HuH-7 (cell line): ENCODE measurements at regions not wholly inside any gene's neighbourhood (a gene's known extent, or its start where the extent isn't known, plus 50 kb on each side); places are given as distances from the start of the nearest gene placed in this dataset.
"Not testable (repeated sequence)": the region's sequence is repeated elsewhere in the genome, so short reads cannot be mapped to it uniquely, and the experiment has no call there.

ENCODE experiments used
- DNase-seq: peaks from one replicate; pipeline ENCODE4 v3.0.0; 2011; ENCODE audit warnings: low spot score

DNA sequence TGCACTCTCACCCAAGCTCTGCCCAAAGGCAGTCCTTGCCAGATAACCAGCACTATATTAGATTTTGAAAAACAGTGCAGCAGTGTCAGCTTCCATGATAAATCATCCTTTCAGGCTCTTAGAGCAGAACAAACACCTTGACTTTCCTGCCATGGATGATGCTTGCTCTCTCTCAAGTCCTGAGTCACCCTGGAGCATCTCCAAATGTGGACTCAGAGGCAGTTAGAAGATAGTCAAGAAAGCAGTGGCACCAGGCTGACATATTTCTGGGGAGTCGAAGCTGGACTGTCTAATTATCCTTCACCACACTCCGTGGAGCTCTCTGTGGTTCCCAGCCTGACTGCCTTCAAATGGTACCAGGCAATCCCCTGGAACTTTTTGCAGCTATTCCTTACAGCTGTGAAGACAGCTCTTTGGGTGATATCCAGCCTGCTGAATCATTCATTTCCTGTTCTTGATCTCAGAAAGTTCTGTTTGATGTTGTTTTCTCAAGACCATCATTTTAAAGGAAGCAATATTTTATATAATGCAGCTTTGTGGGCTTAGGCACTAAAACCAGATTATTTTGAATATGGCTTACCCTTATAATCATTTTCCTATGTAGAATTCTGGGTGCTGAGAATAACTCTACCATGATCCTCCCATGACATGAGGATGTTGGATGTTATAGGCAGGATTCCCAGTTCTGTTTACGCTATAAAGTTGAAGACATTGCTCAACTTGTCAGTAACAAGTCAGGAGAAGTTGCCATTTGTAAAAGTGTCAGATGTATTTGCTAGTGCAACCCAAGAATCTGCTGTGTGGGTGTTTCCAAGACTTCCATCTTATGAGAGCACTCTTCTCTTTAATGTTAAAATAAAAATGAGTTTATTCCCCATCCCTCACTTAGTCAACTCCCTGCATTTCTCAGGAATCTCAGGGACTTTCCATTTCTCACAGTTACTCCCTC is 233.8 kb downstream of the C7orf25 start:
- DNase-seq = no peak

DNA sequence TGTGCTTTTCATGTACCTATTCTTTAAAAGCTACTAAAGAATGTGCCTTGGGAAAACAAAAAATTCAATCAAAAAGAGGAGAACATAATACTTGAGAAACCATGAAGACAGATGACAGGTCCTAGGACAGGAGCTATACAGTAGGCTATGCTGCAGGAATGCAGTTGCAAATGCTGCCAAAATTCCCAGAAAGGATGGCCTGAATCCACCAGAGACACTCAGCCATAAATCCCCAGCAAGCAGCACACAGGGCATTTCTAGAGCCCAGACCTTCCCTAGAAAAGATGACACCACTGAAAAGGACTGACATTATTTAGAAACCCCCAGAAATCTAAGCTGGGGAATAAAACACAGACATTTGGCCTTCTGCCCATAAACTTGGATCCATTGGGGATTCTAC is 237.3 kb downstream of the C7orf25 start:
- no peak for DNase-seq

DNA sequence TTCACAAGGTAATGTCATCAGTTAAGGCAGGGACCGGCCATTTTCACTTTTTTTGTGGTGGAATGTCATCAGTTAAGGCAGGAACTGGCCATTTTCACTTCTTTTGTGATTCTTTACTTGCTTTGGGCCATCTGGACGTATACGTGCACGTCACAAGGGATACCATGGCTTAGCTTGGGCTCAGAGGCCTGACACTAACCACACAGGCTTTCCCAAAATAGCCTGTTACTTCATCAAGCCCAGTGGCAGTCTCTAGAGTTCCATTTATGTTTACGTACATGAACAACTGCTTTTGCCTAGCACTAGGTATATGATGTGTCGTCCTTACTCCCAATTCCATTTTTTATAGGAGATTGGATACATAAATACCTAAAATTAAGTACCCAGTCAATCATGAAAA is 237.9 kb downstream of the C7orf25 start:
- no peak for DNase-seq

DNA sequence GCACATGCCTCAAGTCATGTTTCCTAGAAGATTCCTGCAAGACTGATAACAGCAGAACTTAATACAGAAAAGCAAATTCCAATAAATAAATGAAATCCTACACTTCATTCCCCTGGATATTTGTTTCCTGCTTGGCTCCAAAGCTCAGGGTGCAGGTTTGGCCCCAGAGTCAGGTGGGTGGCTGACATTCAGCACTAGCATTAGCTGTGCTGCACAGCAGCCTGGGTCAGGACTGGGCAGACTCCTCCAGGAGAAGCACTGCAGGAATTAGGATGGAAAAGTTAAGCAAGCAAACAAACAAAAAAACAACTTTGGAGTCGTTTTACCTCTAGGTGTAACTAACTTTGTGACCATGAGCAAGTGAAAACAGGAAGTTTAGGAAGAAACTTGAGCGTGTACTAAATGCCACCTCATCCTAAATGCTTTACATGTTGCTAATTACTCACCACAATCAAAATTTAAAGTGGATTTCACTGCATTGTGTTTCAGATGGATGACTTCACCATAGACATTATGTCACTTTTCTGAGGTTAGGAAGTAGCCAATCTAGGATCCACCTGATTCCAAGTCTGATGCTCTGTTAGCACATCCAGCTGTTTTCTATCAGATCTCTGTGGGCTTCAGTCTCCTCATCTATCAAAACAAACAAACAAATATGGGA is 239.4 kb downstream of the C7orf25 start:
- DNase-seq = no peak

DNA sequence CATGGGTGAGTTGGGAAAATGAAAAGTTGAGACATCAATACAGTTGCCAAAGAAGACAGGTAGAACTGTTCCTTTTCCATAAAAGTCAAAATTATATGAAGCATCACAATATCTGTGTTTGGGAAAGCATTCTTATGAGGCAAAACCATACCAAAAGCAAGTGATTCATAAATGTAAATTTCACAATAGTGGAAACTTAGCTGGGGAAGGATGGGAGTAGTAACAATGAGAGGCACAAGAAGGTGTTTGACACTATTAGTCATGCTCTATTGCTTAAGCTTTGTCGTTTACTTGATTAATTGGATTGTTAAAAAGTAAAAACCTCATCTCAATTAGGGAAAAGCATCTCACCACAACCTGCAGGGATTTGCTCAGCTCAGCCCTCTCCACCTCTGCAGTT is 240.2 kb downstream of the C7orf25 start:
- DNase-seq = no peak

DNA sequence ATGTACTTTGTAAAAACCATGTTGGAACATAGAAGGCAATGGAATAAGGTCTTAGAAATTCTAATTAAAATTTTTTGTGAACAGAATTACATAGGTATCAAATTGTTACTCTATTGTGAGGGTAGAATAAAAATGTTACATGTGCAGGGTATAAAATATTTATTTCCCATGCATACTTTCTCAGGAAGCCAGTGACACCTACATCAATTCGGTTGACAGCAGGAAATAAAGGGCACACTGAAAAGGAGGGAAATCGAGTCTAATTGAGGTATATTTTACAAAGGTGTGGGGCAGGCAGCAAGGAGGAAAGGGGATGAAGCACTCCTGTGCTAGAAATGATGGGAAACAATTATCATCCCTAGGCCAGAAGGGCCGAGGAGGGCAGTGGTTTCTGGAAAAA is 244.9 kb downstream of the C7orf25 start:
- DNase-seq = no peak

DNA sequence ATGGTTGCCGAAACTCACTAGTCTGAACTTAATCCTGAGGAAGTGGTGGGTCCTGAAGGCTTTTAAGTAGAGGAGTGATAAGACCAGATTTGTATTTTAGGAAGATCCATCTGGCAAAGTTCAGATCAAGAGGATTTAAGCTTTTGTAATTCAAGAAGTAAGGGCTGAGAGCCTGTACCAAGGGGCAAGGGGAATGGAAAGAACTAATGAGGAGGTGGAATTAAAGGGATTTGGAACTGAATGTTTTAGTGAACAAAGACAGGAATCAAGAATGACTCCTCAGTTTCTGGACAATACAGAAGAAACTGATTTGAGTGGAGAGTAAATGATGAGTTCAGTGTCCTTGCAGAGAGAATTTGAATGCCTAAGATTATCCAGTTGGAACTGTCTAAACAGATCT is 249.0 kb downstream of the C7orf25 start:
- DNase-seq = no peak

DNA sequence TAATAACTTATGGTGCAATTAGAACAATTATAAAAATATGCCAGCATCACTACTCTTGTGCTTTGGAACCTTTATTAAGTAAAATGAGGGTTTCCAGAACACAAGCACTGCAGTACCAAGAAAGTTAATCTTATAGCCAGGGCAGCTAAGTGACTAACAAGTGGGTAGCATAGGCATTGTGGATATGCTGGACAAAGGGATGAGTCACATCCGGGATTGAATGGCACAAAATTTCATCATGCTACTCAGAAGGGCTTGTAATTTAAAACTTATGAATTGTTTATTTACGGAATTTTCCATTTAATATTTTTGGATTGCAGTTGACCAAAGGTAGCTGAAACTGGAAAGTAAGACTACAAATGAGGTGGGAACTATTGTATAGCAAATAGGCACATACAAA is 250.6 kb downstream of the C7orf25 start:
- DNase-seq = no peak

DNA sequence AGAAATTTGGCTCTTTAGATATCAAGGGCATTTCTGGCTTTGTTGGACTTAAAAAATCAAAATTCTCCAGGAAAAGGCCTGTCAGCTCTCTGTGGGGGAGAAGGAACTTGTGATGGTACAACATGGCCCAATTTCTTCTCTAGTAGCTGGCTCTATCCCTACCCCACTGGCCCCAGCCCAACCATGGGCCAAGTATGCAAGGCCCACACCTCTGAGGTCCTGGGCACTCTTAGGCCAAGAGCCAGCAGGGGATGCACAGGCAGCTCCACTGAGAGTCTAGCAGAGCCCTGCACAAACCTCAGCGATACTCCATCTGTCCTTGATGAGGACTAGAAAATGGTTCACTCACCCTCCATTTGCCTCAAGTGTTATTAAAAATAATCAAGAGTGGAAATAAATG is 261.2 kb downstream of the C7orf25 start:
- no peak for DNase-seq

DNA sequence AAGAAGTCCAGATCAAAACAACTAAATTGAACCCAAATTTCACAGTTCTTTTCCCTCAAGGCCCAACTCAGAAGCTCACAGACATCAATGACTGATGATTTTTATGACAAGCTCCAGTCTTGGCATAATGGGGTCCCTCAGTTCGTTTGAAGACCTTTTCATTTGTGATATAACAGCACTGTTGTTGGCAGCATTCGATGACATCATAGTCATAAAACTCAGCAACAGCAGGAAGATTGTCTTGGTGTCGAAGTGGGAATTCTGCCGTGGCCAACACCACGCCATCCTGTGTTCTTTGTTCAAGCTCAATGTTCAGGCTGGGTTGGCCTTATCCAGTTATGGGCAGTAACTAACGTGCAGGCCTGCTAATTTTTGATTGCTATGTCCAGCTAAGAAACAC is 261.7 kb downstream of the C7orf25 start:
- no peak for DNase-seq

DNA sequence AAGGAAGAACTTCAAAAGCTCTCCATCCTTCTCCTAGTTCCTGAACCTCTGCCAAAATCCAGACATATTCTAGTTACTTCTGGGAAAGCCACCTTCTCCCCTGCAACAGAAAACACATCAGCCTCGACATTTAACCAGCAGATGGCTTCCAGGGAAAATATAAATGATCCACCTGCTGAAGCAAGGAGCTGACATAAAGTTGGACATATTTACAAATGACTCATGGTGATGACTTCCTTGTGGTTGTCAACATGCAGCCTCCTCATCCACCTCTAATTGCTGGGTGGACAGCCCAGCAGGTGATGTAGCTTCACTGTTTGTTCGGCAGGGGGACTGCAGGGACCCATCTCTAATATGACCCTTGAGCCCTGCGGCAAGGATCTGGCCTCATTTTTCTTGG is 266.0 kb downstream of the C7orf25 start:
- DNase-seq = no peak

DNA sequence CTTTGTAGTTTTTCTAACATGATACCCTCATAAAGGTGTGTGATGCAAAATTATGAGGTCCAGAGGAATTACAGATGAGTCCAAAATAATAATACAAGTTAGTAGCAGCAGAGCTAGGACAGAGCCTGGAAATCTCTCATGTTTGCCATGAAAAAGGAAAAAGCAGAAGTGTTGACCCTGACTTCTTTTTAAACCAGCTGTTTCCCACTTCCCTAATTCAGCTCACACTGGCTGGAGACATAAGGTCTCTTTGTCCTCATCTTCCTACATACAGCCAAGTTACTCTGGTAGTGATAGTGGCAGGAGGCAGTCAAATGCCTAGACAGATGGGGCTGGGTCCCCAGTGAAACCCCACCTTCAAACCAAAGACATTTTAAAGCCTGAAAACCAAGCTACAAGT is 269.2 kb downstream of the C7orf25 start:
- DNase-seq = no peak

DNA sequence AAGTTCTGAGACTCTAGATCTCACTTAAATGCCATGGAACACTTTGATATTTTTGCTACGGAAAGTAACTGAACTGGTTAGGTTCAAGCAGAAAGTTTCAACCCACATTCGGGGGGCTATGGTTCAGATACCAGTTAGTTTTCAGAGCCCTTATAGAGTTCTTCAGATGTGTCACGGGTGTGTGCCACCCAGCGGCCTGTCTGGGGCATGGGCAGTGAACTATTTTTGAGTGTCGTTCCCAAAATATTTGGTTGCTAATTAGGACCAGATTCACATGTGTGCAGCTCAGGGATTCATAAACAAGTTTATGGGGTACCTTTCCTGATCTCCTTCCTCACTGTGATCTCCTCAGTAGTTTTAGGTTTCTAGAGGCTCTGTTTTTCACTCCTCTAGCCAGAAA is 271.9 kb downstream of the C7orf25 start:
- DNase-seq = no peak

DNA sequence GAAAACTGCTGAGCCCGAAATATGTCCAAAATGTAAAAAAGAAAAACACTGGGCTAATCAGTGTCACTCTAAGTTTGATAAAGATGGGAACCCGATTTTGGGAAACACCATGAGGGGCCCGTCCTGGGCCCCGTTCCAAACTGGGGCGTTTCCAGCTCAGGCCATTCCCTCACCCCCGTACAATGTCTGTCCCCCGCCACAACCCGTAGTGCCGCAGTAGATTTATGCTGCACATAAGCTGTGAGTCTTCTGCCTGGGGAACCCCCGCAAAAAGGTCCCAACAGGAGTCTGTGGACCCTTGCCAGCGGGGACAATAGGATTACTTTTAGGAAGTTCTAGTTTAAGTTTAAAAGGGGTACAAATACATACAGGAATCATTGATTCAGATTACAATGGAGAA is 275.5 kb downstream of the C7orf25 start:
- DNase-seq = not testable (repeated sequence)

DNA sequence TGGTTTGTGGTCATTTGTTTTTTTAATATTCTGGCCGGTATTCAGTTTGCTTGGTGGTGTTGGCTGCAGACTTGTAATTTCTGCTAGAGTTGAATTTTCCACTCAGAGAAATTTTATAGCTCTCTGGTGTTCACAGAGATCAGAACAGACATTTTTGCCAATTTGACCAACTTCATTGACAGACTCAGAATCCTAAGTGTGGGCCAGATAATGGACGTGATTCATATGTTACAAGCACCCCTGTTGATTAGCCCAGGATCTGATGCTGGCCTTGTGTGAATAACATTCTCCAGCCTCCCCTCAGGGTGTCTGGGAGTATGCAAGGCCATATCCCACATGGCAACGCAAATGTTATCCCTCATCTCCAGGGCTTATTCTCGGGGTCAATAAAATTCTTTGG is 283.8 kb downstream of the C7orf25 start:
- no peak for DNase-seq

DNA sequence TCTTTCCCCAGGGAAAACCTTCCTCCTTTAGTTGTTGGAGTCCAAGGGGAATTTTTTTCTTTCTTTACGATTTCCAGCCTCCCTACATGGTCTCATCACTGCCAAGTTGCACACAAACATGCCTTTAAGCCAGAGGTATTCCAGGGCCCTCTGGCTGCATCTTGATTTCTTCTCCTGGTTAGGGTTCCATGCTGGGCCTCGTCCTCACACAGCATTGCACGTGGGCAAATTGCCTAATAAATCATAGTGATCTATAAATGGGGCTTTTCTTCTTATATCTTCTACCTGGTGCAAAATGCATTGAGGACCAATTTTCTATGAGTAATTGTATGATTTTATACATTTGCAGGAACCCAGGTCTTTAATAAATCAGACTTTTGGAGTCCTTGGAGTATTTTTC is 284.2 kb downstream of the C7orf25 start:
- no peak for DNase-seq

DNA sequence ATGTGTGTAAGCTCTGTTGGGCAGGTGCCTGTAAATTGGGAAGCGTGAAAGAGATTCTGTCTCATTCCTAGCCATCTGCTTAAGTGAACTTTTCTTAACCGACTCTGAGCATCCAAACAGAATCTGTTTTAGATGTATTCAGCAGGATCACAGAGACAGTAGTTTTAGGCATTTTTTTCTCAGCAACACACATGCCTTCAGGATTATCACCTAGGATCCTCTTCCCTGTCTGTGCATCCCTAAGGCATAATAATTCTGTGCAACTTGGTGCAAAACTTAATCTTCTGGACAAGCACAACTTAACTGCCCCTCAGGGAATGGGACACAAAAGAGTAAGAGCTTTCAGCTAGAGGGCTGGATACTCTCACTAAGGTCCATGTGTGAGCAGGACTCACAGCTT is 284.8 kb downstream of the C7orf25 start:
- DNase-seq = no peak

DNA sequence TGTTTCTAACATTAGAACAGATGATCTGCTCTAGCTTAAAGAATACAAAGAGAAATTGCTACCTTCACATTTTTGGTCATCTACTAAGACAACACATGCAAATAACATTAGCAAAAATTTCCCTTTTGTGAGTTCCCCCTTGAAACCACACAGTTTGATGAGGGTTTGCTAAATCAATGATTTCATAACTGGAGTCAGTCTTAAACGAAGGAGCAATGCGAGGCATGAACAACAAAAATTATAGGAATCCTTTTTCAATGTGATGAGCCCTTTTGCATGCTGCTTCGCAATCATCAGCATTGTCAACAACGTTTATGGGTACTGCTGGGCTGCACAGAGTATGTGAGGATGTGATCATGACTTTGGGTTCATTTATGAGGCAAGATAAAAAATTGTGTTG is 286.4 kb downstream of the C7orf25 start:
- no peak for DNase-seq

DNA sequence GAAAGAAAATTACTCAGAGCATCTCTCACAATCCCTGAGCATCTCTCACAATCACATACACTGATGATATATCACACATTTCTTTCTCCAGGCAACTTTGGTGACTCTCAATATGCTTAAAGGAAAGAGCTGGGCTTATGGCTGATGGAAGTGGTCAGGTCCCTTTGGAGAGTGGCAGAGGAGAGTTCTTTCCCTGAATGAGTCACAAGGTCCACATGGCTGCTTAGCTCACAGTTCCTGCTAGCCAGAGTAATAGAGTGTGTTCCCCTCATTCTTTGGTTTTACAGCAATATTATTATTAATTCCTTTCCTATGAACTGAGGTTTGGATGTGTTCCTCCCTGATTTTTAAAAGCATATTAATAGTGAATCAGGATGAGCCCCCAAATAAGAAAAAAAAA is 287.4 kb downstream of the C7orf25 start:
- no peak for DNase-seq

DNA sequence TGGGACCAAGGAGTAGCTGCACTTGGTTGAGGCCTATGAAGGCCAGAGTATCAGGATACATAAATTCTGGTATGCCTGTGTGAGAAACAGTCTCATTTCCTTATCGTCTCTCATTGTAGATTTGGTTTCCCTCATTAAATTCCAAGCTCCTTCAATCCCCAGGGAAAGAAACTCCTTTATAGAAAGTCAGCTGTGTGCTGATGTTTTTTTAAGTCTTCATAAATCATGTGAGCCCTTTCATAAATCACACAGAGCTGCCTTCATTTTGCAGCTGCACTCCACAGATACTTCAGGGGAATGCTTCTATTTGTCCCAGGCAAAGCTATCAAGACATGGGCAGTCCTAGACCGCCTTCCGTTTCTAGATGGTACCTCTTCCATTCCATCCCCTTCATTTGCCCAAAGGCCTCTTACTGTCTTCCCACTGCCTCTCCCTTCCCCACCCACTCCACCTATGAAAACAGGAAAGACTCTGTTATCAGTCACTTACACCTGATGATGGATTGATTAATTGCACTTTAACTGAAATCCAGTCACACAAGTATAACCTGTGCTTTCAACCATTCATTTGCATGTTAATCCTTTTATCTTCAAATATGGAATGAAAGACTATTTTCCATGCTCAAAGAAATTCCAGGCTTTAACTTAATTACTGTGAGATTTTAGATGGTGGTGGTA is 290.2 kb downstream of the C7orf25 start:
- no peak for DNase-seq

DNA sequence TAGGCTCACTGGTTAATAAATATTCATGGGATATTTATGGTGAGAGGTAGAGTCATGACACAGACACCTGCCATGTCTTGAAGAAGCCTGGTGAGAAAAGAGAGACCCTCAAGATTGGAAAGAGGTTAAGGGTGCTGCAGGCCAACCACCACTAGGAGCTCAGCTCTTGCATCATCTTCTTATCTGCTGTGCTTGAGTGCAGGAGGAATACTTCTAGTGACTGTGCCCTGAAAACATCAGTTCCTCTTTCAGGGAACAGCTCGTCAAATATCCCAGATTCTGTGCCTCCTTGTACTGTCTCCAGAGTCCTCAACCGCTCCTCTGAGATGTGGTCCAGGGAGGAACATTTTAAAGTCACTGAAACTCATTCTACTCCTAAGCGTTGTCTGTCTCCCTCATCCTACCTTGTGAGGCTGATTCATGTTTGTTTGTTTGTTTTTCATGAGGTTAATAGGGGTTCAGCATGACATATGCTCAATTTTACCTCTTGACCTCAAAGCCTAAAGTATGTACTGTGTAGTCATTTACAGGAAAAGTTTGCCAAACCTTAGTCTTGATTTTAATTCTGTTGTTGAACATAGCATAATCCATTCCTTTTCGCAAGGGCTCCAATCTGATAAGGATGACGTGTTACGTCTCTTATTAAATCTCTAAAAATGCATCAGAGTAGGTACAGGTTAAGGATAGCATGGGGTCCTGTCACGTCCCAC is 293.1 kb downstream of the C7orf25 start:
- DNase-seq = no peak

DNA sequence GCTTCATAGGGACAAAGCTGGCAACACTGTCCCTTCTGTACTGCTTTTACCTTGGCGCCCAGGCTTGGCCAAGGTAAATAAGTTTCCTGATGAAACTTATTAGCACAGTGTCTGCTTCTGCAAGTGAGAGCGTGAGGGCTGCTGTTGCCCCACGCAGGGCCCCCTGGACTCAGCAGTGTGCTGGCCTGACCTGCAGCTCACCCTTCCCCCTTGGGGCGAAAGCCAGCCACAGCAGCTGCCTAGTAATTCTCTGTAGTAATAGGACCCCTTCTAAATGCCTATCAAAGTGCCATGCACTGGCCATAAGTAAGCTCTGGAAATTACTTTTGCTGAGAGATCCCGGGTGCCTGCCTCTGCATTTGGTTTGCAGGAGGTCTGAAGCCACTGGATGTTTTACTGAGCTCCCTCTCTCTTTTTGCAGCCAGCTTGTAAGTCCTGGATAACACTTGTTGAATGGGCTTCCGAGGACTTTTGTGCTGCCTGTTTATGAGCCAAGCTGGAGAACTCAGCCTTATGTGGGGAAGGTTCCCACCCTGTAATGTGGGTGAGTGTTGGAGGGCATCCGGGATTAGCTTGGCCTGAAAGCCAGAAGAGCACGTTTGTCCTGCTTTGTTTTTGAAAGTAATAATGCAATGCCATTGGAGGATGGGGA is 293.9 kb downstream of the C7orf25 start:
- DNase-seq = no peak
